DMS53 (cell line): ENCODE measurements at regions not wholly inside any gene's neighbourhood (a gene's known extent, or its start where the extent isn't known, plus 50 kb on each side); places are given as distances from the start of the nearest gene placed in this dataset.

ENCODE experiments used
- DNase-seq: peaks from one replicate; lab custom pipeline; 2025; lab: John Stamatoyannopoulos, UW

DNA sequence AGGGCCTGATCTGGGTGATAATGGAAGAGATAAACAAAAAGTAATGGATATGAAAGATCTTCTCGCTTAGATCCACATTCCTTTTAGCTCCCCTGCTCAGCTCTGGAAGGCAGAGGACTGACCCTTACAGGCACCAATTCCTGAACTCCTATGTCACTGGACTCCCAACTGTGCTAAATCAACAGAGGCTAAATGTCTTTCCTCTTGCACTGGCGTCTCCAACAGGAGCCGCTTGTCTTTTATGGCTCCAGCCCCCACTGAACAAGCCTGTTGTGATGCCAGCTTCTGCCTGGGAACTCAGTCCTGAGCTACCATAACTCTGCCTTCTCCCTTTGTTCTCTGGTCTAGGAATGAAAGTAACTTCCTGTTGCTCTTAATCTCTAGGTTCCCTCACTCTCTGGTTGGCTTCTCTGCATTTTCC lies 142.1 kb upstream of the COL11A1 start:
- DNase-seq = peak; percentile 21

DNA sequence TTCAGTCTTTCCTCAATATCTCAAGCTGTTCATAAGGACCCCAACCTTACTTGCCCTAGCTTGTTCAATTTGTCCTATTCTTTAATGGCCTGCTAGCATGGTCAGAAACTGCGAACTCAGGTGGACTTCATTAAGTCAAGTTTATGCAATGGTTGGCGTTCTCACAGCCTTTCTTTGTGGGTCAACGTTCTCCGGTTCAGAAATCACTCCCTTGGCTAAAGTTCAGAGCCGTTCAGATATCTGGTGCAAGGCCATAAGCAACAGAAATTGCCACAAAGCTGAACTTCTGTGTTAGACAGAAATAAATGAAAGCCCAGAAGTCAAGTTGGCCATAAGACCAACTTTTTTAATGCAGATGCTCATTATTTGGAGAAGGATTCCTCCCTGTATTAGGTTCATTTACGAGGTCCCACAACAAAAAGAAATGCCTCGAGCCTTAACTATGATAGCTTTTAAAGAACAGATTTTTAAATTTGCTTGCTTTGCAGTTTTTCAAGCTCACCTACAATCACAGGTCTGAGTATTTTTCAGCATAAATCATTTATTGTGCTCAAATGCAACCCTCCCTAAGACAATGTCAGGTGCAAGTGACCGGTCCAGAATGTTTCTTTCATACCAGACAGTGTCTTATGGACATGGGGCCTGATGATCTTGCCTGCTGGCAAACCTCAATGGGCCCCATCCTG lies 140.2 kb upstream of the COL11A1 start:
- no peak for DNase-seq

DNA sequence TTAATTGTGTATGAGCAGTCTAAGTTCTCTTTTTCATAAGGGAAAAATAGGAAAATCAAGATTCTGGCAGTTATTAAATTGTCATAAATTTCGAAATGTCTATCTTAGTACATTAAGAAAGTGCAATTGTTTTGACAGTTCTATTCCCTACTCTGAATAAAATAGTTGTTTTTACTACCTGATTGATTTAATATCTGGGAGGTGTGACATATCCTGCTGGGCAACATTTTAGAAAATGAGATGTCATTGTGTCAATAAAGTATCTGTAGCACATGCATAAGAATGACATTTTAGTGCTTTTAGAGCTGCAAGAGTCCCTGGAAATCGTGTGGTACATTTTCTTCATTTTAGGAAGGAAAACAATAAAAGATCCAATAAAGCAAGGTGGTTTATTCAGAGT lies 139.2 kb upstream of the COL11A1 start:
- peak; percentile 19 for DNase-seq

DNA sequence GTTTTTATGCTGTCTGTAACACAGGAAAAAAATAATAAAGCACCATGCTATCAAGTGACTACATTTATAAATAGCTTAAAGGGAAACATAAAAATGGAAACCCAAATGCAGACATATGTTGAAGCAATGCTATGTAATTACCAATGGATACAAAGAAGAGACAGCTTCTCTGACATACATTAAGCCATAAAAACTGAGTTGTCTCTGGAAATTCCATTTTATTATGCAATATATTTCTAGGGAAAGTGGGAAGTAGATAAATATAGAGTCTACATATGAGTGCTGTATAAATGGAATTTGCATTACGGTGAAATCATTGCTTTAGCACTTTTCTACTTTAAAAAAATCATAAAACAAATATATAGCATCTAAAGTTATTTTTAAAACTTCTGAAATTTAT lies 135.2 kb upstream of the COL11A1 start:
- DNase-seq = no peak

DNA sequence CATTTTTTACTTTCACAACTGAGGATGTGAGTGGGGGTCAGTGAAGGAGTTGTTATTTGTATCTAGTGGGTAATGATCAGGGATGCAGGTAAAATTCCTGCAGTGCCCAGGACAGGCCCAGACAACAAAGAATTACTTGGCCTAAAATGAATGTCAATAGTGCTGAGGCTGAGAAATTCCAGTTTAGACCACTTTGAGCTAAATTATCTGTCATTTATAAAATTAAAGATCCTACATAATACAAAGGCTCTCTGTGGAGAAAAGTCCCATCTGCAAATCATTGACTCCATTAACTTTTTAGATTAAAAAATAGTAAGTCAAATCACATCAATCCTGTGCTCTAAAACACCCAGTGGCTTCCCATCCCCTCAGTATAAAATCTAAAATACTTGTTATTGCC lies 130.7 kb upstream of the COL11A1 start:
- no peak for DNase-seq

DNA sequence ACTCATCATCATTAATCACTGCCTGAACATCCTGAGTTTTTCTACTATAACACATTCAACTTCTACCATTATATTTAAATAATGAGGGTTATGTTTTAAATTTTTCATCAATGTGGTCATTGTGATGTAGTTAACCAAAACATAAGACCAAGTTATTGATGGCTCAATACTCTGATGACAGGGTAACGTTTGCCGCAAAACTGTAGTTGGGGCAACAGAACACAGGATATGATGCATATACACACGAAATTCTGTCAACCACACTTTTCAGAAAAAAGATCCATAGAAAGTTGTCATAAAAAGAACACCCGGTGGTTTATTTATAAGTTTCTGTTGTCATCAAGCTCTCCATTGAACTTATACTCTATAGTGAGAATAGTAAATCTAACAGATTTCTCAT lies 121.7 kb upstream of the COL11A1 start:
- DNase-seq = no peak

DNA sequence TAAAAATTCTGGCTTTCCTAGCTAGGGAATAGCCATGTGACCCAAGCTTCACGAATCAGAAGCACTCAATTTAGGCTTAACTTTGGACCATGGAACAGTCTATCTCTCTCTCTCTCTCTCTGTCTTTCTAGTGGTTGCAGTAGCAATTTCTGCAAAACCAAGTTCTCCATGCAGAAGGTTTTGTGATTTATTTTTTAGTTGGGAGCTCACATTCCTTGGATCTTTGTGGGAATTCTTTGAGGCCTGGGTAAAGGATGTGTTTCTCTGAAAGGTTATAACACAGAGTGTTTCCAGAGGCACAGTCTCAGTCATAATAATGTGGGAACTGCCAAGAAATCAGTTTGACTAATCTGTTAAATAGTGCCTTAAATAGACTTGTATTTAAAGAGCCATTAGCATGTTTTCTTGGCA lies 112.3 kb upstream of the COL11A1 start:
- DNase-seq = no peak

DNA sequence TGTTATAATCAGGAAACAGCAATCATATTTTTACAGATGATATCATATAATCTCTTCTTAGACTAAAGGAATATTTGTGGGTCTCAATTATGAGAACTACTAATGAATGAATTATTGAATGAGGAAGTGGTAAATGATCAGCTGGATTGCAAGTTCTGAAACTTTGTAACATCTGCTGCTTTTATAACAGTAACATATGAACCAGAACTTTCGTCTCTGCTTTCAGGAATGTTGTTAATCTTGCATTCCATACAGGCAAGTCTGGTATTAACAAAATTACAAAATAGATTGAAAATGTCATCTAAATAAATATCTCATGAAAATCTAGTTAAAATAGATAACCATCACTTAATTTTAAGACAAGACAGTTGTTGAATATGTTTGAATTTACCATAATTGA lies 110.5 kb upstream of the COL11A1 start:
- no peak for DNase-seq

DNA sequence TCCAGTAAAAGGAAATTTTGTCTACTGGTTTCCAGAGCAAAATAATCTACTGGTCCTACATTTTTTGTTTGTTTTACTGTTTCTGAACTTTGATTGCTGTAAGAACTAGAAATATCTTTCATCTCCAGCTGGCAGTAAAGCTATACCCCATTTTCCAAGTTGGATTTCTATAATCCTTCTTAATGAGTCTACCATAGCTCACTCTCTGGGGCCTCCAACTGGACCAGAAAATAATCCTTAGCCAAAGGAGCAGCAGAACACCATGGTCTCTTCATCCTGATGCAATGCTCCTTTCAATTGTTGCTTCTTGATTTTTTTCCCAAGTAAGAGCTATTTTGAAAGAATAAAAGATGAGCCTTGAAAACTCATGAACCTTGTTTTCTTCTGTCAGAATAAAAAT lies 110.0 kb upstream of the COL11A1 start:
- no peak for DNase-seq

DNA sequence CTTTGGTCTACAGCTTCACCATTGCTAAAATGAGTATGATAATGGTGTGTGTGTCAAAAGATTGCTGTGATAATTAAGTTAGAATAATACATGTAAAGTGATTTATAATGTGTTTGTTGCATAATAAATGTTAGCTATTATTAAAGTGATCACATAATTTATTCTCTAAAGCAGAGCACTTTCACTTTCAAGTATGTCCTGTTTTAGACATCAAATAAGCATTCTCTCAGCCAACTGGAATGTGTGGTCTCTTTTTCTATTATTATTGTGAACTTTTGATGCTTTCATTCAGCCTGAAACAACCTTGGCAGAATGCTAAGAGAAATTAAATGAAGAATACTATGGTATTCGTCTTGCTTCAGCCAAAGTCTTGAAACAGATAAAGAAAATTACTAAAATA lies 102.8 kb upstream of the COL11A1 start:
- no peak for DNase-seq

DNA sequence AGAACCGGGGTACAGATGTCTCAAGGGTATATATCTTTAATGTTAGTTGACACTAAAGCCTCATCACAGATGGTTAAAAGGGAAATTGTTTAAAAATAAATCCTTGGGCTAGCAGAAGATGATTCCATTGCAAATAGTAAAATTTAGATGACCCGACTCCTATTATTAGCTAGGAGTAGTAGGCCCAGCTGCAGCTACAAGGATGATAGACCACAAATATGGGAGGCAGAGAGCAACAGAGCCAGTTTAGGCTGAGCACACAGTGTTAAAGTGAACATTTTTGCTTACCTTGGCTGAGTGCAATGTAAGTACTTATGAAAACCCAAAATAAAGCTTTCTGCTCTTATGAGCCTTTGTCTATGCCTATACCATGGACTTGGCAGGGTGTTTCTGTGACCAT lies 100.5 kb upstream of the COL11A1 start:
- DNase-seq = no peak

DNA sequence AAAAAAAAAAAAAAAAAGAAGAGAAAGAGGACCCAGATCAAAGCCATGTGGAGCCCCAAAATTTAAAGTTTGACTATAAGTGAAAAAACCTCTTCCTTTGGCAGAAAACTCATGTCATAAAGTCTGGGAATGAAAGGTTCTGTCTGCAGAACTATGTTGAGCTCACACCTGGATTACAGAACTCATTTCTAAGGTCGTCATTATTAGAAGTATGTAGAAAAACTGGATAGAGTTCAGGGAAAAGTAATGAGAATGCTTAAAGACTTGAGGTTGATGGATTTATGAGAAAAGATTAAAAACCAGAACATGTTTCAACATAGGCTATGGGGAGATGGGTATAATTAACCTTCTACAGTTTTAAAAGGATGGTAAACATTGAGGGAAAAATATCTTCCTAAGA lies 90.7 kb upstream of the COL11A1 start:
- no peak for DNase-seq

DNA sequence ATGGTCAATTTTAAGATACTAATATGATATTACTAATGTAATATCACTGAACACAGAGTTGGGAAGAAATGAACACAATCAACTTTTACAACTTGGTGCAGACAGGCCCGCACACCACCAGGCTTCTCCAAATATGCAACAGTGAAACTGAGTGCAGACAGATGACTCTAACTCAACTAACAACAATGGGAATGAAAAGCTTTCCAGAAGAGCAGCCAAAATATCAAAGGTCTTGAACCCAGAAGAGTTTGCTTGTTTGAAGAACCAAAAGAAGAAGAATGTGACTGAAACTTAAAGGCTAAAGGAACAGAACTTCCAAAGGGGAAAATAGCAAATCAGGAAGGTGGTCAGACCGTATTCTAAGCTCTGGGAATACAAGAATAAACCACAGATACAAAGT lies 89.8 kb upstream of the COL11A1 start:
- DNase-seq = no peak

DNA sequence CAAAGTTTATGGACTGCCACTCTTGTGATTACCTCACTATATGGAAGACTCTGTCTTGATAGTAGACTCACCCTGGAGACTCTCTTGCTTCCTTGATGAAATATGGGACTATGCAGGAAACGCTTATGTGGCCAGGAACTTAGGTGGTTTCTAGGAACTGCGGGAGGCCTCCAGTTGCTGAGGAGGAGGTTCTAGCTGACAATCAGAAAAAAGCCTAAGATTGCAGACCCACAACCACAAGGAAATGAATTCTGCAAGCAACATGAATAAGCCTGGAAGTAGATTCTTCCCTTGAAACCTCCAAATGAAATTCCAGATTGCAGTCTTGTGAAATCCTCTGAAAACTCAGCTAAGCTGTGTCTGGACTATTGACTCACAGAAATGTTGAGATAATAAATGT lies 88.9 kb upstream of the COL11A1 start:
- no peak for DNase-seq

DNA sequence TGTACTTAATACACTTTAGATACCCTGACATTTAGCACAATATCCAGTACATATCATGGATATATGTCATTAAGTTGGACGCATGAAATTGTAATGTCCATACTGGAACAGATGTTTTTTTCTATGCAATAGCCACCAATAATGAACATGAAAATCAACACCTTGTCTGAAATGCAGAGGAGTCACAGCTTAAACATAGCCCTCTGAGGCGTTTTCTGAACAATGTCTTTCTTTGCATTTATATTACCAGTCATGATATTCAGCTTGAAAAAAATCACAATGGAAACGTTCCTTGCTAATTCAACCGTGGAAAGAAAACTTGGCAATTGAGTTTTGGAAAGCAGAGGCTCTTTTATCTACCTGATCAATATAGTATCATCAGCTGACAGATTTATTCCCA lies 86.7 kb upstream of the COL11A1 start:
- DNase-seq = no peak

DNA sequence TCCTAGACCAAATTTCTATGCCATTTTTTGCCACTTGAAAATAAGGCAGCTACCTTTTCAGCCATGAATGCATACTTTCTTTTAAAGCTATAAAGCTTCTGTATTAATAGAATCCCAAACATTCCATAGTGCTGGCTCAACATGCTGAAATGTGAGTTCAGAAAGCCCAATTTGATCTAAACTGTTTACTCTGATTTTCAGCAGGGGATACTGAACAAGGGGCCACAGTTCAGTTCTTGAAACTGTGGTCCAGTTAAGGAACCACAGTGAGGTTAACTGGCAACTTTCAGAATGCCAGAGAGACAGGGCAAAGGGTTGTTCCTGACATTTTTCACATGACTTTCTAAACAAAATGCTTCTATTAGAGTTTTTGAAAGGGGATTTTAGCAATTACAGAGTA lies 85.7 kb upstream of the COL11A1 start:
- no peak for DNase-seq

DNA sequence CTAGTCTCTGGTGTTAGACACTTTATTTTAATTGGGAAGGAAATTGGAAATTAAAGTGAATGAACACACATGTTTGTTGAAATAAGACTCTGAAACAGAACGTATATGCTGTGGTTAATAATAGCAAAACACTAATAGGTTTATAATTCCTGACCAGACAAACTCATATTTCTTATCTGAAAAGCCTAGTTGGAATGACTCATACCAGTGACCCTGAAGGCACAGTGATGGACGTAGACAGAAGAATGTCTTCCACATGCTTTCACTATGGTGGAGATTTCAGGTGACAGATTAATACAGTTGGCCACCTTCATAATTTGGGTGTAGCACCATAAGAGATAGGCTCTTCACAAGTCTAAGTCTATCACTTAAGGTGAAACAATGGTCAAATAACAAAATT lies 83.0 kb upstream of the COL11A1 start:
- DNase-seq = no peak

DNA sequence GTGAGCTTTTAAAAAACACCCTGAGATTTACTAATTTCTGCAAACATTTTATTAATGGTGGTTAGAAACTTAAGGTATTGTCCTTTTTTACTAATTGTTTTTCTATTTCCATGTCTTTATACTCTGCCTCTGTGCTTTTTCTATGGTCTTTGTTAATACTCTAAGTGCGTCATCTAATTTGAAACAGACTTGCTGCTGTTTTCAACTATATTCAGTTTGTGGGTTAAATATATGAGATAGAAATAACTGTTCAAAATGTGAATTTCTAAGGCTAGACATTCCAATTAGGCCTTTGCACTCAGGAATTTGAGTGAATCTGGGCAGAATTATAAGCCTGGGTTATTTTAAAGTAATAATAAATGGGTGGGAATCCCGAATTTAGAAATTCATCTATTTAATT lies 82.4 kb upstream of the COL11A1 start:
- DNase-seq = no peak

DNA sequence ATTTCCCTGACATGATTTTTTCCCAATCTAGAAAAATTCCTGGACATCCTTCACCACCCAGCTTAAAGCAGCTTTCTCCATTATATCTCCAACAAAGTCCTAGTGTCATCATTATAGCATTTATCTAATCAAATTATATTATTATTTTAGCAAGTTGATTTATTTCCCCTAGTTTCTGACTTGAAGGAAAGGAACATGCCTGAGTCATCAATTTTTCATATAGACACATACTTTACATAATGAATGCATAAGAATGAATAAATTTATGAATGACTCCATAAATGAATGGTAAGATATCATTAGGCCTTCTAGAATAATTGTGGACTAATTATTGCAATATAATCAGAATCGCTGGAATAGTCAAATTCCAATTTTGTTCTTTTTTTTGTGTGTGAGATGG lies 79.4 kb upstream of the COL11A1 start:
- no peak for DNase-seq

DNA sequence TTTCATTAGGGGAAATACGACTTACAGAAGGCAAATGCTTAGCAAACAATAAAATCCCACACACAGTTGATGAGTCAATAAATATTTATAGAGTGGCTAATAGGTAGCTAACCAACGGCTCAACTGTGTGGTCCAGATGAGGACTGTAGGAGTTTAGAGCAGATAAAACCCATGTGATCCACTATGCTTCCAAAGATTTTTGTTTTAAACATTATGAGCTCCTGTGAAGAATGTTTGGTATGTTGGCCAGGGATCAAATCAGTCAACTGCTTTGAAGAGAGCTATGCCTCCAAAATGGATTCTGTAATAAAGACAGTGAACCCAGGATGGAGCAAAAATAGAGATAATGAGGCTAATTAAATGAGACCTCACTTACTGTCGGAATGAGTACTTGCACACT lies 72.3 kb upstream of the COL11A1 start:
- peak; percentile 61 for DNase-seq

DNA sequence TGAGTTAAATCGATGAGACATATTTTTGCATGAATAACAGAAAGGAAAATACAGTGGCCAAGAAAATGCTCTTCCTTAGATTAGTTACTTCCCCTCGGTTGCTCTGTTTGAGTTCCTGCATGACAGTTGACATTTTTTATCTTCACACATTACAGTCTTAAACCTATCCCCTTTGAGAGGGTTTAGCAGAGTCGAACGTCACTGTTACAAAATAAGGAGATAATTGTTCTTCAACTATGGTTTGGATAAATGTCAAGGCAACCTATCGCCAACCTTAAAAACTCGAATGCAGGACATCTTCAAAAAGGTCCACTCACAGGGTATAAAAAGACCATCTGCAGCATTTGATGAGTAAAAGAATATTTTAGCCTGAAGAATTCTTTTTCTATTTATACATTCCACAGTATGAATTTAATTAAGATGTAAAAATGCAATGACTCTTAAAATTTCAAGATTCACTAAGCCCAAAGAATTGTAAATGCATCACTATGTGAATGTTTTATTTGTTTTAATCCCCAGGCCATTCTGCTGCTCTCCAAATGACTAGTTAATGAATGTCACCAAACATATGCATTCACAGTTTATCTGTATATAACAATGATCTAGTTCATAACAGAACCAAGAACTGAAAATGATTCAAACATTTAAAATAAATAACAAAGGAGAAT lies 68.9 kb upstream of the COL11A1 start:
- no peak for DNase-seq

DNA sequence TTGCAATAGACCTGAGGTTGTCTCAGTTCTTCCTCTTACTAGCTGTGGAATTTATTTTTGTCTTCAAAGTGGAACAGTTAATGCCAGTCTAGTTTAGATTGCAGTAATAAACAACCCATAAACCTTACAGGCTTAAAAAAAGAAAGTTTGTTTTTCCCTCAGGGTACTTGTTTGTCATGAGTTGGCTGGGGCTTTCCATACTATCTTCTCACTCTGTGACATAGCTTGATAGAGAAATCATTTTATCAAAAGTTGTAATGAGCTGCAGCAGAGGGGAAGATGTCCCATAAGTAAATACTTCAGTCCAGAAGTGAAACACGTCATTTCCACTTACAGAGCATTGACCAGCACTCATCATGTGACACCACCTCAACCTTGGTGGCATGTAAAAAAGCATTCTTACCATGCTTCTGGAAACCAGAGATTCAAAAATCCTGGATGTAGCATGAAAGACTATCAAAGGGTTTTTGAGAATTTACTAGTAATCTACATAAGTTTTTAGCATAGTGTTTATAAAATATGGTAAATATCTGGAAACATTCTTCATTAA lies 62.8 kb upstream of the COL11A1 start:
- peak; percentile 77 for DNase-seq

DNA sequence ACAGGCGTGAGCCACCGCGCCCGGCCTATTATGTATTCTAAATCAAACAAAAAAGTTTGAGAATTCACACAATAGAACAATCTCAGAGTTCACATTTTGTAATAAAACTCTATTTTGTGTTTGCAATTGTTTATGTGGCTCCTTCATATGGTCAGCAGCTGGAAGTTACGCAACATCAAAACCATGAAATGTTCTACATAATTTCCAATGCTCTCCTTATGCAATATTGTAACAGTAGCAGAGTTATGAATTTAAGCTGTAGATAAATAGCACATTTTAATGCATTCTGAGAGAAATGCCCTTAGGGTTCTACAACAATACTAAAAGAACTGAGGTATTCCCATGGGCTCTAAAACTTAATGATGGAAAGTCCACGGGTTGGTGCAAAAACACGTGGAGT lies 62.3 kb upstream of the COL11A1 start:
- DNase-seq = no peak

DNA sequence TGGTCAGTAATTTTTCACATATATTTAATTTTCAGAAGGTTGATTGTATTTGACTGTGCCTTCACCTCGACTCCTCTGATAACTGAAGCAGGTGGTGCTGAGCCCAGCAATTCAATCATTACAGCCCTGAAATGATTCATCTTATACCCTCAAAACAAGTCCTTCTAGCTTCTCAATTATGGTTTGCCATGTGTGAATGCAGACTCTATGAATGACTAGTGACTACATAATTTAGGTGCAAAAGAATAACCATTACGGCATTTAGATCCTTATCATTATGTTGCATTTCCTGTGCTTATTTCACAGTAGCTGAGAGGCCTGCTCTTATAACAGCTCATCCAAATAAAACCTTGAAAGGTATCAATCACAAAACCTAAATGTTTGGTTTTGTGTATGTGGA lies 54.0 kb upstream of the COL11A1 start:
- DNase-seq = no peak
